IMR-90 (cell line): ENCODE measurements at regions not wholly inside any gene's neighbourhood (a gene's known extent, or its start where the extent isn't known, plus 50 kb on each side); places are given as distances from the start of the nearest gene placed in this dataset.

Experiments used
- ATAC-seq: fragments of 200-7000 bp; cut with Tn5 transposase; 2 replicates; pipeline ENCODE4 v1.9.1; 2020; ENCODE audit warnings: low read depth, mild to moderate bottlenecking, moderate library complexity
- BruUV-seq: library from RNA; stranded (reverse); fragments of 400-500 nt; replicated peaks from 2 replicates; lab custom pipeline; 2021; lab: Mats Ljungman, UMichigan
- CTCF ChIA-PET: fragments of 300-600 bp; formaldehyde crosslinking; extraction: SDS; loops from one replicate; lab custom pipeline; 2021; ENCODE audit warnings: antibody characterized with exemption; lab: Yijun Ruan, JAX
- POLR2A ChIA-PET: fragments of 300-600 bp; sonication (Branson Sonifier 250); formaldehyde crosslinking; loops from one replicate; lab custom pipeline; 2022; ENCODE audit warnings: antibody characterized with exemption; ENCODE audit not compliant: unreplicated experiment; lab: Charles Lee
- DNase-seq: peaks from one replicate; pipeline ENCODE4 v3.0.0; 2013
- H2AFZ ChIP-seq: replicated peaks from 2 replicates; pipeline ENCODE3; 2013; ENCODE audit warnings: low read length, mild to moderate bottlenecking; ENCODE audit not compliant: poor library complexity
- H2AK5ac ChIP-seq: 2 replicates; pipeline ENCODE4 v1.6.1; 2013; ENCODE audit warnings: low read depth, low read length, inconsistent platforms
- H2AK9ac ChIP-seq: replicated peaks from 2 replicates; pipeline ENCODE3; 2013; ENCODE audit warnings: mild to moderate bottlenecking, low read depth, low read length, moderate library complexity; ENCODE audit not compliant: poor library complexity
- H2BK120ac ChIP-seq: 2 replicates; pipeline ENCODE4 v1.6.1; 2013; ENCODE audit warnings: low read depth, low read length, inconsistent platforms
- H2BK15ac ChIP-seq: 3 replicates; pipeline ENCODE4 v1.6.1; 2013; ENCODE audit warnings: low read depth, low read length, inconsistent platforms
- H2BK20ac ChIP-seq: 2 replicates; pipeline ENCODE4 v1.6.1; 2013; ENCODE audit warnings: low read depth, mild to moderate bottlenecking, inconsistent platforms, low read length, moderate library complexity
- H2BK5ac ChIP-seq: 2 replicates; pipeline ENCODE4 v1.6.1; 2013; ENCODE audit warnings: mild to moderate bottlenecking, low read depth, low read length, inconsistent platforms; ENCODE audit not compliant: poor library complexity, severe bottlenecking
- H3K14ac ChIP-seq: replicated peaks from 2 replicates; pipeline ENCODE4 v1.6.1; 2013; ENCODE audit warnings: low read depth, low read length, inconsistent platforms
- H3K18ac ChIP-seq: 2 replicates; pipeline ENCODE4 v1.6.1; 2013; ENCODE audit warnings: low read depth, low read length, control low read depth
- H3K23ac ChIP-seq: 2 replicates; pipeline ENCODE4 v1.6.1; 2013; ENCODE audit warnings: low read depth, low read length, inconsistent platforms
- H3K27ac ChIP-seq: 2 replicates; pipeline ENCODE4 v1.5.1; 2013; ENCODE audit warnings: mild to moderate bottlenecking, control low read depth, low read length; ENCODE audit not compliant: insufficient read depth
- H3K27me3 ChIP-seq: 2 replicates; pipeline ENCODE4 v1.6.1; 2013; ENCODE audit warnings: low read length; ENCODE audit not compliant: control insufficient read depth, insufficient read depth
- H3K36me3 ChIP-seq: 2 replicates; pipeline ENCODE4 v1.6.1; 2013; ENCODE audit warnings: low read length, mixed read lengths; ENCODE audit not compliant: control insufficient read depth, insufficient read depth
- H3K4ac ChIP-seq: 2 replicates; pipeline ENCODE4 v1.6.1; 2013; ENCODE audit warnings: low read depth, low read length, inconsistent platforms
- H3K4me1 ChIP-seq: 2 replicates; pipeline ENCODE4 v1.6.1; 2013; ENCODE audit warnings: low read length, mixed read lengths; ENCODE audit not compliant: control insufficient read depth, insufficient read depth
- H3K4me2 ChIP-seq: 2 replicates; pipeline ENCODE4 v1.6.1; 2013; ENCODE audit warnings: low read depth, mild to moderate bottlenecking, control low read depth, low read length, moderate library complexity
- H3K4me3 ChIP-seq: 2 replicates; pipeline ENCODE4 v1.5.1; 2013; ENCODE audit warnings: low read depth, mild to moderate bottlenecking, control low read depth, low read length, moderate library complexity; ENCODE audit not compliant: insufficient read depth
- H3K56ac ChIP-seq: 2 replicates; pipeline ENCODE4 v1.6.1; 2013; ENCODE audit warnings: low read length, inconsistent platforms; ENCODE audit not compliant: insufficient read depth; ENCODE audit errors: extremely low read depth
- H3K79me1 ChIP-seq, 2 experiments: 2 replicates each; pipeline ENCODE4 v1.6.1; 2013; ENCODE audit warnings: low read length in 2 of 2, inconsistent platforms in 1 of 2, low read depth in 1 of 2
- H3K9ac ChIP-seq: 2 replicates; pipeline ENCODE4 v1.6.1; 2013; ENCODE audit warnings: low read depth, low read length, control low read depth
- H3K9me1 ChIP-seq: 2 replicates; pipeline ENCODE4 v1.6.1; 2013; ENCODE audit warnings: low read length, inconsistent platforms; ENCODE audit not compliant: insufficient read depth
- H3K9me3 ChIP-seq: 2 replicates; pipeline ENCODE4 v1.6.1; 2013; ENCODE audit warnings: low read length; ENCODE audit not compliant: control insufficient read depth, insufficient read depth
- H4K20me1 ChIP-seq: 2 replicates; pipeline ENCODE4 v1.6.1; 2013; ENCODE audit warnings: low read length, inconsistent platforms; ENCODE audit not compliant: insufficient read depth
- H4K5ac ChIP-seq: 2 replicates; pipeline ENCODE4 v1.6.1; 2013; ENCODE audit warnings: mild to moderate bottlenecking, low read depth, low read length, control low read depth
- H4K8ac ChIP-seq, 2 experiments: 2 replicates each; pipeline ENCODE4 v1.6.1; 2013; ENCODE audit warnings: low read depth in 2 of 2, low read length in 2 of 2, control low read depth in 1 of 2, inconsistent platforms in 1 of 2
- H4K91ac ChIP-seq: 2 replicates; pipeline ENCODE4 v1.6.1; 2013; ENCODE audit warnings: low read depth, low read length, inconsistent platforms; ENCODE audit not compliant: insufficient read depth
- CEBPB ChIP-seq: IDR thresholded peaks from 2 replicates; pipeline ENCODE4 v1.6.1; 2012; ENCODE audit warnings: low read depth, low read length, improper control_type of control experiment
- FOS ChIP-seq: fragments of 150-350 bp; IDR thresholded peaks from 2 replicates; pipeline ENCODE4 v1.6.1; 2016; ENCODE audit warnings: low read depth, low read length
- MAFK ChIP-seq: IDR thresholded peaks from 2 replicates; pipeline ENCODE4 v1.6.1; 2012; ENCODE audit warnings: low read depth, low read length, improper control_type of control experiment
- MAZ ChIP-seq: IDR thresholded peaks from 2 replicates; pipeline ENCODE4 v1.6.1; 2012; ENCODE audit warnings: low read depth, mild to moderate bottlenecking, low read length, improper control_type of control experiment, moderate library complexity, borderline replicate concordance
- NFE2L2 ChIP-seq: fragments of 150-350 bp; IDR thresholded peaks from 2 replicates; pipeline ENCODE4 v1.6.1; 2016; ENCODE audit warnings: low read depth, mild to moderate bottlenecking, low read length
- POLR2A ChIP-seq: IDR thresholded peaks from 2 replicates; pipeline ENCODE4 v1.6.1; 2012; ENCODE audit warnings: mild to moderate bottlenecking, low read depth, low read length
- RAD21 ChIP-seq: IDR thresholded peaks from 2 replicates; pipeline ENCODE4 v1.6.1; 2012; ENCODE audit warnings: low read length, improper control_type of control experiment
- RCOR1 ChIP-seq: IDR thresholded peaks from 2 replicates; pipeline ENCODE4 v1.6.1; 2012; ENCODE audit warnings: mild to moderate bottlenecking, low read length, improper control_type of control experiment; ENCODE audit not compliant: insufficient replicate concordance
- RFX5 ChIP-seq: IDR thresholded peaks from 2 replicates; pipeline ENCODE4 v1.8.0; 2012; ENCODE audit warnings: low read depth, mild to moderate bottlenecking, low read length, moderate library complexity
- SMC3 ChIP-seq: fragments of 150-350 bp; IDR thresholded peaks from 2 replicates; pipeline ENCODE4 v1.6.1; 2016; ENCODE audit warnings: low read depth, mild to moderate bottlenecking, antibody characterized with exemption, low read length, moderate library complexity
- USF2 ChIP-seq: fragments of 150-350 bp; IDR thresholded peaks from 2 replicates; pipeline ENCODE4 v1.6.1; 2017; ENCODE audit warnings: mild to moderate bottlenecking, antibody characterized with exemption, low read length, low read depth
- WGBS, 2 experiments: methylation state at CpG; one replicate each; pipeline versions ENCODE4 v1.1.5 to v1.1.7; 2013; ENCODE audit warnings: missing lambda C conversion rate in 2 of 2; ENCODE audit not compliant: insufficient read length in 1 of 2; ENCODE audit errors: extremely low coverage in 2 of 2; 5-methylcytosine and 5-hydroxymethylcytosine counted together
- dilution Hi-C: fragments of 300-500 bp; cut with HindIII; formaldehyde crosslinking; loops from one replicate; pipeline ENCODE4 v1.14.3; 2018; ENCODE audit warnings: low sequenced_read_pairs; ENCODE audit not compliant: unreplicated experiment
- in situ Hi-C: fragments of 300-500 bp; cut with MboI; formaldehyde crosslinking; loops from 3 replicates; pipeline ENCODE4 v1.14.3; 2019; ENCODE audit warnings: low sequenced_read_pairs, inconsistent platforms, mixed read lengths
- intact Hi-C: fragments of 100-400 bp; cut with micrococcal nuclease; formaldehyde crosslinking; loops from 2 replicates; pipeline ENCODE4 v1.10.0; 2022
- TF ChIP-seq, protein P1 (sequence below): conservative IDR thresholded peaks from 2 replicates; pipeline ENCODE4 v1.5.1; 2012; ENCODE audit warnings: mild to moderate bottlenecking, low read depth, low read length, improper control_type of control experiment

GRCh38 chr18:78757014-78757413 is 222.6 kb upstream of the SALL3 start:
- no peak overlapping the region for H3K27ac ChIP-seq

More at GRCh38 chr18:78757014-78757413, 222.6 kb upstream of the SALL3 start:
- POLR2A ChIA-PET: no interaction called here
- no peak for ATAC-seq
- H3K56ac ChIP-seq: no peak overlapping the region
- no peak overlapping the region for H2AFZ ChIP-seq
- no peaks in the 10 kb centered on the region for H3K9me1 ChIP-seq
- no peak overlapping the region for H3K4me3 ChIP-seq
- peaks cover 30% of the 10 kb centered on the region for H3K9me3 ChIP-seq
- no peaks in the 10 kb centered on the region for H3K4me1 ChIP-seq
- in situ Hi-C loops (no loop called here), intact Hi-C loops (no loop called here), dilution Hi-C loops (no loop called here)
- no peak overlapping the region for H2BK120ac ChIP-seq
- no peak overlapping the region for H3K4ac ChIP-seq
- H3K4me2 ChIP-seq: no peak overlapping the region
- no peak overlapping the region for H3K14ac ChIP-seq
- no peaks in the 10 kb centered on the region for H3K36me3 ChIP-seq
- H3K79me1 ChIP-seq: no peaks in the 10 kb centered on the region
- DNase-seq: no peak
- H3K27me3 ChIP-seq: no peaks in the 10 kb centered on the region
- H4K91ac ChIP-seq: no peak overlapping the region
- no peak overlapping the region for H2BK15ac ChIP-seq
- H2BK5ac ChIP-seq: no peak overlapping the region
- no peak overlapping the region for H3K18ac ChIP-seq
- no peak overlapping the region for H3K9ac ChIP-seq
- no peak overlapping the region for H4K5ac ChIP-seq
- H4K8ac ChIP-seq: no peak overlapping the region
- CTCF ChIA-PET: no interaction called here
- H4K20me1 ChIP-seq: no peaks in the 10 kb centered on the region
- WGBS, 2 experiments: 100% methylated on average over 1 of the region's 10 CpGs; no CpG with 5 or more reads in 1 of the 2 experiments
- no peak overlapping the region for H3K23ac ChIP-seq
- no peak overlapping the region for H2AK5ac ChIP-seq
- no peak overlapping the region for H2AK9ac ChIP-seq
- H2BK20ac ChIP-seq: no peak overlapping the region
- BruUV-seq: no TSS peak
- TF ChIP-seq MAFK: no peak
- TF ChIP-seq, protein P1, sequence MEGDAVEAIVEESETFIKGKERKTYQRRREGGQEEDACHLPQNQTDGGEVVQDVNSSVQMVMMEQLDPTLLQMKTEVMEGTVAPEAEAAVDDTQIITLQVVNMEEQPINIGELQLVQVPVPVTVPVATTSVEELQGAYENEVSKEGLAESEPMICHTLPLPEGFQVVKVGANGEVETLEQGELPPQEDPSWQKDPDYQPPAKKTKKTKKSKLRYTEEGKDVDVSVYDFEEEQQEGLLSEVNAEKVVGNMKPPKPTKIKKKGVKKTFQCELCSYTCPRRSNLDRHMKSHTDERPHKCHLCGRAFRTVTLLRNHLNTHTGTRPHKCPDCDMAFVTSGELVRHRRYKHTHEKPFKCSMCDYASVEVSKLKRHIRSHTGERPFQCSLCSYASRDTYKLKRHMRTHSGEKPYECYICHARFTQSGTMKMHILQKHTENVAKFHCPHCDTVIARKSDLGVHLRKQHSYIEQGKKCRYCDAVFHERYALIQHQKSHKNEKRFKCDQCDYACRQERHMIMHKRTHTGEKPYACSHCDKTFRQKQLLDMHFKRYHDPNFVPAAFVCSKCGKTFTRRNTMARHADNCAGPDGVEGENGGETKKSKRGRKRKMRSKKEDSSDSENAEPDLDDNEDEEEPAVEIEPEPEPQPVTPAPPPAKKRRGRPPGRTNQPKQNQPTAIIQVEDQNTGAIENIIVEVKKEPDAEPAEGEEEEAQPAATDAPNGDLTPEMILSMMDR: no peak
- TF ChIP-seq RFX5: no peak
- TF ChIP-seq USF2: no peak
- no peak for TF ChIP-seq RCOR1
- no peak for TF ChIP-seq MAZ
- TF ChIP-seq SMC3: no peak
- no peak for TF ChIP-seq CEBPB
- no peak for TF ChIP-seq RAD21
- TF ChIP-seq NFE2L2: no peak
- TF ChIP-seq POLR2A: no peak
- TF ChIP-seq FOS: no peak
